OCI-LY7 (cell line): ENCODE measurements at regions not wholly inside any gene's neighbourhood (a gene's known extent, or its start where the extent isn't known, plus 50 kb on each side); places are given as distances from the start of the nearest gene placed in this dataset.

Source experiments
- EZH2phosphoT487 ChIP-seq: fragments of 200-600 bp; sonication (generic); IDR thresholded peaks from 2 replicates; pipeline ENCODE4 v1.6.1; 2018; ENCODE audit warnings: low read depth, borderline replicate concordance, mild to moderate bottlenecking, mixed run types, antibody characterized with exemption, low read length, moderate library complexity, mixed read lengths
- TF ChIP-seq, protein P1 (sequence below): fragments of 200-600 bp; sonication (generic); conservative IDR thresholded peaks from 2 replicates; pipeline ENCODE4 v1.5.1; 2014; ENCODE audit warnings: mild to moderate bottlenecking, antibody characterized with exemption, low read length, moderate library complexity, mixed read lengths

DNA sequence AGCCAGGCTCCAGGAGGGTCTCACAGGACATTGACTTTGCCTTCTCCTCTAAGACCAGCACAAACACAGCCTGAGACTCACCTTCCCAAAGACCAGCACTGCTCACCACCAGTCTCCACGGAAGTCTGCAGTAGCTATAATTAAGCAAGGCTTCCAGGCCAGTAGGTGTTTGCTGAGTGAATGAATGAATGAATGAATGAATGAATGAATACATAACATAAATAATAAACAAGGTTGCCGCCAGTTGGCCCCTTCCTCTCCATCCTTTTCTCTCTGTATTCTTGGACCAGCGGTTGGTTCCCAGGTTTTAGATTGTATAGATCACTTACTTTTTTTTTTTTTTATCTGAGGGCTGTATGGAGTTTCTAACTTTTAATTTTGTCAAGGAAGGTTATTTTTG is 222.4 kb upstream of the ID2 start:
- TF ChIP-seq, protein P1, sequence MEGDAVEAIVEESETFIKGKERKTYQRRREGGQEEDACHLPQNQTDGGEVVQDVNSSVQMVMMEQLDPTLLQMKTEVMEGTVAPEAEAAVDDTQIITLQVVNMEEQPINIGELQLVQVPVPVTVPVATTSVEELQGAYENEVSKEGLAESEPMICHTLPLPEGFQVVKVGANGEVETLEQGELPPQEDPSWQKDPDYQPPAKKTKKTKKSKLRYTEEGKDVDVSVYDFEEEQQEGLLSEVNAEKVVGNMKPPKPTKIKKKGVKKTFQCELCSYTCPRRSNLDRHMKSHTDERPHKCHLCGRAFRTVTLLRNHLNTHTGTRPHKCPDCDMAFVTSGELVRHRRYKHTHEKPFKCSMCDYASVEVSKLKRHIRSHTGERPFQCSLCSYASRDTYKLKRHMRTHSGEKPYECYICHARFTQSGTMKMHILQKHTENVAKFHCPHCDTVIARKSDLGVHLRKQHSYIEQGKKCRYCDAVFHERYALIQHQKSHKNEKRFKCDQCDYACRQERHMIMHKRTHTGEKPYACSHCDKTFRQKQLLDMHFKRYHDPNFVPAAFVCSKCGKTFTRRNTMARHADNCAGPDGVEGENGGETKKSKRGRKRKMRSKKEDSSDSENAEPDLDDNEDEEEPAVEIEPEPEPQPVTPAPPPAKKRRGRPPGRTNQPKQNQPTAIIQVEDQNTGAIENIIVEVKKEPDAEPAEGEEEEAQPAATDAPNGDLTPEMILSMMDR = no peak
- TF ChIP-seq EZH2phosphoT487 = no peak
